NCI-H748 (cell line): ENCODE measurements at regions not wholly inside any gene's neighbourhood (a gene's known extent, or its start where the extent isn't known, plus 50 kb on each side); places are given as distances from the start of the nearest gene placed in this dataset.

Experiments used
- DNase-seq: peaks from one replicate; lab custom pipeline; 2025; ENCODE audit not compliant: unreplicated experiment; lab: John Stamatoyannopoulos, UW

DNA sequence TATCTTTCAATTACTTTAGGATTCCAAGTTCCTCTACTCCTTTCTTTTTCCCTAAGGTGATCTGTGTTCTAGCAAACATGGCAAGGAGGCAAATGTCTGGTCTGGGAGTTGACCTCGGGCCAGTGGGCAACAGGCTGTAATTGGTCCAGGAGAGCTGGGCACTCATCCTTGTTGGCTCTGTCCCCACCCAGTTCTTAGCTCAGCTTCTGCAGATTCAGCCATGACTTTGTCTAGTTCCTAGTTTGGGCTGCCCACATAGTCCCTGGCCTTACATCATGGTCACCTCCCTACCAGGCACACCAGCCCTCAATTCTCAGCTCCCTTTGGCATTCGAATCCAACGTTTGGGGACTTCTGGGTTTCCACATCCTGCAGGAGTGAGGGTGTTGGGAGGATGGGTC is 92.1 kb upstream of the DAP start:
- no peak for DNase-seq

DNA sequence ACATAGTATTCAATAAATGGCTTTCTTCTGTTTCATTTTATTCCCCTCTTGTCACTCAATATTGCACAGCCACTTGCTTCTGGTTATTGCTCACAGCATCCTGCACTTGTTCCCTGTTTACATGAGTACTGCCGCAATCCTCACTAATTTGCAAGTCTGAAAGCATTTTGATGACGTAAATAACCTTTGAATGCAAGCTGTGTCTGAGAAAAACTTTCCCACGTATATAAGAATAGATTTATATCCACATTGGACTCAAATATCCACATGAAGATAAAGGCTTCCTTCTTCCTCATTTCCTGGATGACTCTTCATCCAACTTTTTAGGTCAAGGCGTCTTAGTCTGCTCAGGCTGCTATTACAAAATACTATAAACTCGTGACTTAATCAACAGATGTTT is 88.2 kb upstream of the DAP start:
- no peak for DNase-seq

DNA sequence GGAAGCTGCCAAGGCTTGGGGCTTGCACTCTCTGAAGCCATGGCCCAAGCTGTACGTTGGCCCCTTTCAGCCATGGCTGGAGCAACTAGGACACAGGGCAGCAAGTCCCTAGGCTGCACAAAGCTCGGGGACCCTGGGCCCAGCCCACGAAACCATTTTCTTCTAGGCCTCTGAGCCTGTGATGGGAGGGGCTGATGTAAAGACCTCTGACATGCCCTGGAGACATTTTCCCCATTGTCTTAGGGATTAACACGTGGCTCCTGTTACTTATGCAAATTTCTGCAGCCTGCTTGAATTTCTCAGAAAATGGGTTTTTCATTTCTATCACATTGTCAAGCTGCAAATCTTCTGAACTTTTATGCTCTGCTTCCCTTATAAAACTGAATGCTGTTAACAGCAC is 83.0 kb upstream of the DAP start:
- DNase-seq = no peak

DNA sequence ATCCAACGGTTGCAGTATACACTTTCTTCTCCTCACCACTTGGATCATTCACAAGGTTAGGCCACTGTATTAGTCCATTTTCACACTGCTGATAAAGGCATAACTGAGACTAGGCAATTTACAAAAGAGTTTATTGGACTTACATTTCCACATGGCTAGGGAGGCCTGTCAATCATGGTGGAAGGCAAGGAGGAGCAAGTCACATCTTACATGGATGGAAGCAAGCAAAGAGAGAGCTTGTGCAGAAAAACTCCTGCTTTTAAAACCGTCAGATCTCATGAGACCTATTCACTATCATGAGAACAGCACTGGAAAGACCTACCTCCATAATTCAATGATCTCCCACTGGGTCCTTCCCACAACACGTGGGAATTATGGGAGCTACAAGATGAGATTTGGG is 81.8 kb upstream of the DAP start:
- no peak for DNase-seq

DNA sequence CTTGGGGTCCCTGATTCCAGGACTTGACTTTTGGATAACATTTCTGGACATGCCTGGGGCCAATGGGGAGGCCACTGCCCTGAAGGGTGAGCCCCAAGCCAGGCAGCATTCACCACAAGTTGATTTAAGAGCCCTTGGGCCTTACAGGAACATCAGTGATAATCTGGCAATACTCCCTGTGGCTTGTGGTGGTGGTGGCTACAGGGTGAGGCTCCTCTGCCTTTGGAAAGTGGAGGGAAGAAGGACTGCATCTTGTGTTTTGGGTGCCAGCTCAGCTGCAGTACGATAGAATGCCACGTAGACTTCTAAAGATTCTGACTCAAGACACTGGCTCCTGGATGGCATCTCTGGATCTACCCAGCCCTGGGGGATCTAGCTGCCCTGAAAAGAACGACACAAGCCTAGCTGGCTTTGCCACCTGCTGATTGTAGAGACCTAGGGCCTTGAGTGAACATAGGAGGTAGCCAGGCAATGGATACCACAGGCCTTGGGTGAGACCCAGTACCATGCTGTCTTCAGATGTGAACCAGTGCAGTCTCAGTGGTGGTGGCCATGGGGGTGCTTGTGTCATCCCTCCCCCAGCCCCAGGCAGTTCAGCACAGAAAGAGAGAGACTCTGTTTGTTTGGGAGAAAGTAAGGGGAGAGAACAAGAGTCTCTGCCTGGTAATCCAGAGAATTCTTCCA is 79.0 kb upstream of the DAP start:
- no peak for DNase-seq

DNA sequence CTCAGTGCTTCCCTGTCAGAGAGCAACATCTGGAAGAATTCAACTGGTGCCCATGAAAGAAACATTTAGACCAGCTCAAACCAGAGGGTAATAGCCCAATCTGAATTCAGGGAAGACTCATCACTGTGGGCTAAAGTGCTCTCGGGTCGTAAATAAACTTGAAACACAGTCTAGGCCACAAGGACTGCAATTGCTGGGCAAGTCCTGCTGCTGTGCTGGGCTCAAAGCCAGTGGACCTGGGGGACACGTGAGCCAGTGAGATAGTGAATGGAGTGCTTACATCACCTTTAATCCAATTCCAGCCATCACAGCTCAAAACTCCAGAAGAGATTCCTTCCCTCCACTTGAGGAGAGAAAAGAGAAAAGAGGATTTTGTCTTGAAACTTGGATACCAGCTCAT is 78.1 kb upstream of the DAP start:
- DNase-seq = no peak

DNA sequence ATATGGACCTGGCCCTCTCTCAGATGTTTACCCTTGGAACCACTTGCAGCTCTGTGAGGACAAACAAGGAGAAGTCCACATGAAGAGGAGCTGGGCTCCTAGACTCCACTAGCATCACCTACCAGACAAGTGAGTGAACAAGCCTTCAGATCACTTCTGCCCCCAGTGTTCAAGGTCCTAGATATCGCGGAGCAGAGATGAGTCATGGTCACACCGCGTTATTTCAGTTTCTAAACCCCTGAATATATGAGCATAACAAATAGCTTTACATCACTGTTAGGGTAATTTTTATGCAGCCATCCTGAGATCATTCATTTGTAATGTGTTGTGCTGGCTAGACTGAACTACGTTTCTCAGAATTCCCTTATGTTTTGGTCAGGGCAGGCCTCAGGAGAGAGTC is 77.0 kb upstream of the DAP start:
- no peak for DNase-seq

DNA sequence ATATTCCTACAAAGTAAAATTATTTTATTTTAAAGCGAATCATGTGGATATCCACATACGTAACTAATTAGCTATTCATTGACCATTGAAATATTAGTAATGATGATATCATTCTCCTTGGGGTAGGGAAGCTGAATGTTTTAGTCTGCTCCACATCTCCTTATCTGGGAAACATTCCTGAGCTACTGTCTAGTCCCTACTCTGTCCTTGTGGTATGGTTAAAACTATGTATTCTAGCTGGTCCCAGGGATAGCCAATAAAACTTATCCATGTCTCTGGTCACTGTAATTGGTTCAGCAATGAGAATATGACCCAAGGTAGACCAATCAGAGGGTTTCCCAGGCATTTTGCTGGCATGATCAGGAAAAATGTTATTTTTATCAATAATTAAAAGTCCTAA is 76.0 kb upstream of the DAP start:
- DNase-seq = no peak

DNA sequence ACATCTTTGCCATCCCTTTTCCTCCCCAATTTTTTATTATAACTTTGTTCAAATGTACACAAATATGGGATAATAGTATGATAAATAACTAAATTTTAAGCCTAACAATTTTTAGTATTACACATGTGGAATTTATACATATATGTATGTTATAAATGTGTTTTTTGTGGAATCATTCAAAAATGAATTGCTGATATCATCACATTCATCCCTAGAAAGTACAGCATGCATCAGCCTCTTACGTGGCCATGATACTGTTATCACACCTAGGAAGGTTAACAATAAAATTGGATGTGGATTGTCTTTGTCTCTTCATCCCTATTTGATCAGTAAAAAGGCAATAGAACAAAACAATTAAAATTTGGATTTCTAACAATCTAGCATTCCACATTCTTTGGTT is 73.7 kb upstream of the DAP start:
- no peak for DNase-seq

DNA sequence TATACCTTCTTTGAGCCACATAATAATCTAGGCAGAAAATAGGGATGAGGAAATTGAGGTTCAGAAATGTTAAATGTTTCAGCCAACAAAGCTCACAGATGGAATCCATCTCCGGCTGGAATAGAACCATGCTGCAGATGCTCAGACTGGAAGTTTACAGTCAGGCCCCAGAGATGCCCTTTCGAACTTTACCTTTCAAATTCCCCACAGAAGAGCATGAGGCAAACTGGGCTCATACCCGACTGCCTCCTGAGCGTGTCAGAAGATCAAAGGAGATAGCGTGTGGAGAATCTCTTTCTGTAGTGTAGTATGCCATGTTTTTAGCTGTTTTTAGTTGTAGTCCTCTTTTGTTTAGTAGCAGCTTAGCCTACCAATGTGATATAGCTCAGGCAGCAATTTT is 72.0 kb upstream of the DAP start:
- no peak for DNase-seq

DNA sequence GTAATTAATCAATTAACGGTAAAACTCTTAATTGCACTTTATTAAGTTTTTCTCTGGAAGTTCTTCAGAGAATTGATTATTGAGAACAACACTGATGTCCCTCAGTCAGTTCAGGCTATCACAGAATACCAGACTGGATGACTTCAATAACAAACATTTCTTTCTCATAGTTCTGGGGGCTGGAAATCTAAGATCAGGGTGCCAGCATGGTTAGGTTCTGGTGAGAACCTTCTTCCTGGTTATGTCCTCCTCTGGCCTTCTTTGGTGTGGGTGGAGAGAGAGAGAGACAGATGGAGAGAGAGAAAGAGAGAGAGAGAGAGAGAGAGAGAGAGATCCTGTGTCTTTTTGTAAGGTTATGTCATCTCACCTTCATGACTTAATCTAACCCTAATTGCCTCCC is 71.4 kb upstream of the DAP start:
- no peak for DNase-seq

DNA sequence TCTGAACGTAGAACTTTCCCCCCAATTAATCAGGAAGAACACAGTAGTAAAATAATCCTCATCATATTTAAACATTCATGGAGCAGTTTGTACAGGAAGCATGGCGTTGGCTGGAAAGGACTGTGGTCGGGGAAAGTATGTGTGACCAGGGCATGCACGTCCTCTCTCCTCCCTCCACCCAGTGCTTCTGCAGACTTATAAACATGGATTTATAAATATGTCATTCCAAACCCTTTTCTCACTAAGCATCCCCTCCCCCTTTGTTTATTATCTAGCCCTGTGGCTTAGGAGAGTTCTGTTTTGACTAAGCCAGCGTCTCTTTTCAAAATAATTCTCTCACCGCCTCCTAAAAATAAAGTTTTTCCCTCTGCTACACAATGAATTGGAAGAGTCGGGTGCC is 70.4 kb upstream of the DAP start:
- DNase-seq = no peak

DNA sequence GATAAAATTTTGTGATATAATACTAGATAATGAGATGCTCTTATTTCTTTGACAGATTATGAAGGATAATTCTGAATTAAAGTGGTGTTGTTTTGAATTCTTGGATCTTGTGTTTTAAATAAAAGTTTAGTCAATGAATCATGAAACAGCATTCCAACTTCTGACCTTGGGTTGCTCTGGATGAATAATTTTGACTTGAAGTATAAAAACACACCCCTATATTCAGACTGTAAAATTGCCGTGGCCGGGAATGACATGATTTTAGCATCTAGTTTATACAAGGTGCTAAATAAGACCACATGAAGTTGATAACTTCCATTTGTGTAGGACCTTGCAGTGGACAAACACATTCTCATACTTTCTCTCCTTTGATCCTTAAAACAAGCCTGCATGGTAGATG is 67.2 kb upstream of the DAP start:
- DNase-seq = no peak

DNA sequence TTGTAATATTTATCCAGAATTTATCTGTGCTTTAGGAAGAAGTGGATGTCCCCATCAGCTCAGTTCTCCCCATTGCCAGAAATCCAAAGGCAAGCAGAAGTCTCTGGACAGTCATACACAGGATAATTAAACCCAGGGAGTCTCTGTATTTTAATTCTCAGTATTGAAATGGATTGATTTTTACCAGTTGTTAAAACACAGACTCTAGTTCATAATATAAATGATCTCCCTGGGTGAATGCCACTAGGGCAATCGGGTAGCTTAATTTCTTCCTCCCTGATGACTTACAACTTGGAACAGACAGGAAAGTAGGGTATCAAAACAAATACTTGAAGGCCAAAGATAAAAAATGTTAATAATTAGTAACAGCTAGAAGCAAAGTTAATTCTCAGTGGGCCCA is 66.5 kb upstream of the DAP start:
- DNase-seq = no peak

DNA sequence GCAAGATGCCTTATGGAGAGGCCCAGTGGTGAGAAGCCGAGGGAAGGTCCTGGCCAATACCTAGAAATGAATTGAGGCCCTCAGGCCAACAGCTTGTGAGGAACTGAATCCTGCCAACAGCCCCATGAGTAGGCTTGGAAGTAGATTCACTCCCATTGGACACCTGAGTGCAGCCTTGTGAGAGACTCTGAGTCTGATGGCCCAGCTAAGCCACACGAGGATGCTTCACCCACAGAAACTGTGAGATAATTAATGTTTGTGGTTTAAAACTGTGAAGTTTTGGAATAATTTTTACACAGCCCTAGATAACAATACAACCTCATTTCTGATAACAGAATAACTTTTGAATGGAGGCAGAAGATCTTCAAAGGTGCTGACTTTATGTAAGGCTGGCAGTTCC is 65.9 kb upstream of the DAP start:
- DNase-seq = no peak

DNA sequence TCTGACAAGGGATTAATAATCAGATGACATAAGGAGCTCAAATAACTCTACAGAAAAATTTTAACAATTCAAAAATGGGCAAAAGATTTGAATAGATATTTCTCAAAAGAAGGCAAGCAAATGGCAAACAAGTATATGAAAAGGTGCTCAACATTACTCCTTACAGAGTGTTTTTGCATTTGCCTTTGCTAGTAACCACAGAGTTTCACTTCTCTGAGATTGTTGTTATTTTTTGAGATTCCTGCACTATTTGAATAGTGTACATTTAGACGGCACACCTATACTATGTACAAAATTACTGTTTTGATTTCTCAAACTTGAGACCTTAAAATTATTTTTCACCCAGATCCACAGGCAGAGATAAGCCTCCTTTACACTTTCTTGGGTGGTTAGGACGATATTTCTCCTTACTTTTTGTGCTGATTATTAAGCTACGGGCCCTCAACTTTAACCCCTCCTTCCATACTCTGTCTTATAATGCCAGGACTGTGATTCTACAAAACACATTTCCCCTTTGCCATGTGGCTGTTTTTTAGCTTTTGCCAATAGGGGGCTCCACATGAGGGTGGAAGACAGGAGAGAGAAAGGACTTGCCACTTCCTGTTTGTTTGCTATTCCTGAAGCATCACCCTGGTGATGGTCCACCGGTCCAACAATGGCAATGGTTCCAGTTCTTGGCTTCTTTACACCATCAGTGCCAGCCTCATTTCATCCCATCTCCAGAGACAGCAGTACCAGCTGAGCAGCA is 65.0 kb upstream of the DAP start:
- DNase-seq = peak; percentile 38

DNA sequence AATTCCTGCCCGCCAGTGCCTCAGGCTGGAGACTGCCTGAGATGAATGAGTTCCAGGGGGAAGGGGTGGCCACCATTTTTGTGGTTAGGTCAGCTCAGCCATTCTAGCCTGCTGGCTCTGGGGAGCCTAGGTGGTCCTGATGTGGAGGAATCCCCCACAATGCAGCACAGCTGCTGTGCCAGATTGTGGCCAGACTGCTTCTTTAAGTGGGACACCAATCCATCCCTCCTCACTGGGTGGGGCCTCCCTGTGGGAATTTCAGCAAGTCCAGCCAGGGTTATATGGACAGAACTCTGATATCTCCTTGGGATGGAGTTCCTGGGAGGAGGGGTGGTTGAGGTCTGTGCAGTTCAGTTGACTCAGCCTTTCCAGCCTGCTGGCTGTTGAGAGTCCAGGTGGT is 51.2 kb upstream of the DAP start:
- no peak for DNase-seq
